PC-3 (cell line): ENCODE measurements at regions not wholly inside any gene's neighbourhood (a gene's known extent, or its start where the extent isn't known, plus 50 kb on each side); places are given as distances from the start of the nearest gene placed in this dataset.

ENCODE experiments used
- ATAC-seq: fragments of 200-7000 bp; cut with Tn5 transposase; 2 replicates; pipeline ENCODE4 v1.9.1; 2020; ENCODE audit warnings: mild to moderate bottlenecking, moderate library complexity
- BruUV-seq: library from RNA; stranded (reverse); fragments of 400-500 nt; replicated peaks from 2 replicates; lab custom pipeline; 2021; lab: Mats Ljungman, UMichigan
- CTCF ChIA-PET: fragments of 300-600 bp; sonication (Branson Sonifier 250); formaldehyde crosslinking; loops from one replicate; lab custom pipeline; 2022; ENCODE audit warnings: antibody characterized with exemption; lab: Charles Lee
- POLR2A ChIA-PET: fragments of 300-600 bp; sonication (Branson Sonifier 250); formaldehyde crosslinking; loops from one replicate; lab custom pipeline; 2022; ENCODE audit warnings: antibody characterized with exemption; ENCODE audit not compliant: unreplicated experiment; lab: Charles Lee
- DNase-seq: peaks from one replicate; pipeline ENCODE4 v3.0.0-alpha.2; 2015
- H2AFZ ChIP-seq: fragments of 300-600 bp; sonication (generic); 2 replicates; pipeline ENCODE4 v1.6.0; 2016; ENCODE audit warnings: antibody characterized with exemption, low read length
- H3F3A ChIP-seq: fragments of 300-600 bp; sonication (generic); one replicate; pipeline ENCODE4 v1.6.0; 2017; ENCODE audit warnings: antibody characterized with exemption, low read length, control low read depth, mild to moderate bottlenecking; ENCODE audit not compliant: unreplicated experiment
- H3K27ac ChIP-seq: fragments of 300-600 bp; sonication (generic); 2 replicates; pipeline ENCODE4 v1.5.1; 2016; ENCODE audit warnings: mild to moderate bottlenecking, low read length
- H3K27me3 ChIP-seq: fragments of 300-600 bp; sonication (generic); 2 replicates; pipeline ENCODE4 v1.6.1; 2016; ENCODE audit warnings: low read length, mixed read lengths
- H3K36me3 ChIP-seq: fragments of 300-600 bp; sonication (generic); 2 replicates; pipeline ENCODE4 v1.6.1; 2016; ENCODE audit warnings: low read depth, mixed run types, low read length, mixed read lengths
- H3K4me1 ChIP-seq: fragments of 300-600 bp; sonication (generic); 2 replicates; pipeline ENCODE4 v1.5.1; 2016; ENCODE audit warnings: low read length; ENCODE audit not compliant: insufficient read depth
- H3K4me2 ChIP-seq: fragments of 300-600 bp; sonication (generic); 2 replicates; pipeline ENCODE4 v1.6.0; 2016; ENCODE audit warnings: low read length
- H3K4me3 ChIP-seq: fragments of 300-600 bp; sonication (generic); 2 replicates; pipeline ENCODE4 v1.5.1; 2016; ENCODE audit warnings: mild to moderate bottlenecking, low read length, mixed read lengths
- H3K79me2 ChIP-seq: fragments of 300-600 bp; sonication (generic); 2 replicates; pipeline ENCODE4 v1.6.1; 2017; ENCODE audit warnings: low read length, mixed read lengths
- H3K9ac ChIP-seq: fragments of 300-600 bp; sonication (generic); 2 replicates; pipeline ENCODE4 v1.6.0; 2016; ENCODE audit warnings: mild to moderate bottlenecking, low read length
- H3K9me2 ChIP-seq: fragments of 300-600 bp; sonication (generic); replicated peaks from 2 replicates; pipeline ENCODE4 v1.6.1; 2016; ENCODE audit warnings: mixed run types, low read length, mixed read lengths
- H3K9me3 ChIP-seq: fragments of 300-600 bp; sonication (generic); 2 replicates; pipeline ENCODE4 v1.6.1; 2016; ENCODE audit warnings: low read length, mixed read lengths
- H4K20me1 ChIP-seq: fragments of 300-600 bp; sonication (generic); 2 replicates; pipeline ENCODE4 v1.6.1; 2016; ENCODE audit warnings: low read length, mixed read lengths
- EZH2 ChIP-seq: fragments of 300-600 bp; sonication (generic); IDR thresholded peaks from one replicate; pipeline ENCODE4 v1.6.1; 2017; ENCODE audit warnings: antibody characterized with exemption, mild to moderate bottlenecking, low read length; ENCODE audit not compliant: unreplicated experiment
- EZH2phosphoT487 ChIP-seq: fragments of 300-600 bp; sonication (generic); IDR thresholded peaks from 2 replicates; pipeline ENCODE4 v1.6.1; 2018; ENCODE audit warnings: mild to moderate bottlenecking, antibody characterized with exemption, low read length, borderline replicate concordance
- intact Hi-C: fragments of 100-400 bp; cut with micrococcal nuclease; formaldehyde crosslinking; loops from 2 replicates; pipeline ENCODE4 v1.9.0; 2023
- TF ChIP-seq, protein P1 (sequence below): fragments of 300-600 bp; sonication (generic); conservative IDR thresholded peaks from 2 replicates; pipeline ENCODE4 v1.5.1; 2017; ENCODE audit warnings: antibody characterized with exemption, low read depth, mild to moderate bottlenecking, low read length

DNA sequence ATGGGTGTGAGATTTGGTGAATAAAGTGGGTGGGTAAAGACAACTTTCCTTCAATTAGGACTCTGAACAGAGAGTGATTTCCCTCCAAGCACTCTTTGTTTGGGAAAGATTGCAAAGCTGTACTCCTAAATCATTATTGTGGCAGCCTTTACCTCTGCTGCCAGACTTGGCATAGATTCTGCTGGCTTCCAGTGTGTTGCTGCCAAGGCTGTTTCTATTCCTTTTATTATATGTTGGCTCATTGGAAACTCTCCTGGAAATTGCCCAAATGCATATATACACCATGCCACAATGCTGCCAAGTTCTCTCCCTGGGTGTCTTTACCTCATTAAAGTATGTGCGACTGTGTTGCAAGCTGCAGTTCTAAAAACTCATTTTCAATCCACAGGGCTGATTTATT, 668.0 kb downstream of the MRPL39 start:
- POLR2A ChIA-PET: no interaction called here
- CTCF ChIA-PET: no interaction called here
- Histone ChIP-seq H3K27ac (no peak overlapping the region), H3K36me3 (no peaks in the 10 kb centered on the region), H3K9me3 (no peaks in the 10 kb centered on the region), H3K4me3 (no peak overlapping the region), H3K27me3 (no peaks in the 10 kb centered on the region), H2AFZ (no peak overlapping the region), H4K20me1 (no peaks in the 10 kb centered on the region), H3K4me2 (no peak overlapping the region), H3K9ac (no peak overlapping the region), H3F3A (no peaks in the 10 kb centered on the region), H3K79me2 (no peaks in the 10 kb centered on the region), H3K4me1 (peaks cover 4% of the 10 kb centered on the region; the same call in 1 of the 2 replicates), H3K9me2 (no peaks in the 10 kb centered on the region)
- no peak for ATAC-seq
- no peak for DNase-seq
- BruUV-seq: no TSS peak
- intact Hi-C loops: no loop called here
- TF ChIP-seq EZH2phosphoT487: no peak
- no peak for TF ChIP-seq EZH2
- TF ChIP-seq, protein P1, sequence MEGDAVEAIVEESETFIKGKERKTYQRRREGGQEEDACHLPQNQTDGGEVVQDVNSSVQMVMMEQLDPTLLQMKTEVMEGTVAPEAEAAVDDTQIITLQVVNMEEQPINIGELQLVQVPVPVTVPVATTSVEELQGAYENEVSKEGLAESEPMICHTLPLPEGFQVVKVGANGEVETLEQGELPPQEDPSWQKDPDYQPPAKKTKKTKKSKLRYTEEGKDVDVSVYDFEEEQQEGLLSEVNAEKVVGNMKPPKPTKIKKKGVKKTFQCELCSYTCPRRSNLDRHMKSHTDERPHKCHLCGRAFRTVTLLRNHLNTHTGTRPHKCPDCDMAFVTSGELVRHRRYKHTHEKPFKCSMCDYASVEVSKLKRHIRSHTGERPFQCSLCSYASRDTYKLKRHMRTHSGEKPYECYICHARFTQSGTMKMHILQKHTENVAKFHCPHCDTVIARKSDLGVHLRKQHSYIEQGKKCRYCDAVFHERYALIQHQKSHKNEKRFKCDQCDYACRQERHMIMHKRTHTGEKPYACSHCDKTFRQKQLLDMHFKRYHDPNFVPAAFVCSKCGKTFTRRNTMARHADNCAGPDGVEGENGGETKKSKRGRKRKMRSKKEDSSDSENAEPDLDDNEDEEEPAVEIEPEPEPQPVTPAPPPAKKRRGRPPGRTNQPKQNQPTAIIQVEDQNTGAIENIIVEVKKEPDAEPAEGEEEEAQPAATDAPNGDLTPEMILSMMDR: no peak

DNA sequence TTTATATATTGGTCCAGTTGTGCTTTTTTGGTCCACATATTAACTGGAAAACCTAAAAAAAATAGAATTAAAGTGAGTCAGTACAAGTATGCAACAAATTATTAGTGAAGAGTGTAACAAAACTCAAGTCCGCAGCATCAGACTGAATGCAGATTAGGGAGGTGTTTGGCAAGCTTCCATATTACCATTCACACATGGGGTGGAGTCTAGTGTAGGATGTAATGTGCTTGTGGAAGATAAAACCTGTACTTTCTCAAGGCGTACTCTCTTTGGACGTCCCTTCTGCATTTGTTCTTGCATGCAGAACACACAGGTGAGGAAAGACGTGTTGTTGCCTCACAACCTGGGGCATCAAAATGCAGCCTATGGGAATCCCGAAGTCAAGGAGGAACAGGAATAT, 668.7 kb downstream of the MRPL39 start:
- Histone ChIP-seq H3K9ac (no peak overlapping the region), H3K4me3 (no peak overlapping the region), H3K4me1 (peaks cover 4% of the 10 kb centered on the region; the same call in 1 of the 2 replicates), H3K79me2 (no peaks in the 10 kb centered on the region), H3F3A (no peaks in the 10 kb centered on the region), H3K4me2 (no peak overlapping the region), H3K9me3 (no peaks in the 10 kb centered on the region), H3K27me3 (no peaks in the 10 kb centered on the region), H4K20me1 (no peaks in the 10 kb centered on the region), H3K27ac (no peak overlapping the region), H3K9me2 (no peaks in the 10 kb centered on the region), H3K36me3 (no peaks in the 10 kb centered on the region), H2AFZ (no peak overlapping the region)
- ChIA-PET CTCF (no interaction called here), POLR2A (no interaction called here)
- BruUV-seq: no TSS peak
- DNase-seq (no peak), ATAC-seq (no peak)
- intact Hi-C loops: no loop called here
- TF ChIP-seq EZH2phosphoT487 (no peak), EZH2 (no peak)
- TF ChIP-seq, protein P1: no peak

DNA sequence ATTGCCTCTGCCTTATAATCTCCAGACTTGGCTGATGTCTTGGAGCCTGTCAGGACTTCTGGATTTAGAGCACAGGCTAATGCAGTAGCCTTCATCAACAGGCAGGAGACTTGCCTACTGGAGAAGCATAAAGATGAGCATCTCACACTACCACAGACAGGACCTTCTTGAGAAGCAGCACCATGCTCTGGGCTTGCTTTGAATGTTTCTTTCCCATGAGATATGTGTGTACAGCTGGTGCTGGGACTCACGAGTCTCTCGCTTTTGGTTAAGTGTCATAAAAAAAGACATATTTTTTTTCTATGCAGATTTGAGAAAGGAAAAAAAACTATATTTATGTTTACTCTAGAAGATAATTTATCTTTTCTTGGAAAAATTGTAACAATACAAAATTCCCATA, 671.3 kb downstream of the MRPL39 start:
- Histone ChIP-seq H3F3A (no peaks in the 10 kb centered on the region), H3K9ac (no peak overlapping the region), H3K36me3 (no peaks in the 10 kb centered on the region), H4K20me1 (no peaks in the 10 kb centered on the region), H3K79me2 (no peaks in the 10 kb centered on the region), H3K27ac (no peak overlapping the region), H3K27me3 (no peaks in the 10 kb centered on the region), H3K9me3 (no peaks in the 10 kb centered on the region), H3K4me2 (no peak overlapping the region), H3K9me2 (no peaks in the 10 kb centered on the region), H3K4me1 (no peaks in the 10 kb centered on the region), H3K4me3 (no peak overlapping the region), H2AFZ (no peak overlapping the region)
- DNase-seq (no peak), ATAC-seq (no peak)
- BruUV-seq: no TSS peak
- TF ChIP-seq, protein P1: no peak
- intact Hi-C loops: no loop called here
- POLR2A ChIA-PET: no interaction called here
- CTCF ChIA-PET: no interaction called here
